T-helper 2 cell (primary cell): ENCODE measurements at regions not wholly inside any gene's neighbourhood (a gene's known extent, or its start where the extent isn't known, plus 50 kb on each side); places are given as distances from the start of the nearest gene placed in this dataset.
A peak's percentile ranks its signal among the peaks of the same experiment; 100 is the strongest.
"Not testable (repeated sequence)": the region's sequence is repeated elsewhere in the genome, so short reads cannot be mapped to it uniquely, and the experiment has no call there.

ENCODE experiments used
- DNase-seq, 5 experiments: peaks; one replicate each; pipeline versions ENCODE4 v3.0.0 to v3.0.0-alpha.2; 2012 to 2022

DNA sequence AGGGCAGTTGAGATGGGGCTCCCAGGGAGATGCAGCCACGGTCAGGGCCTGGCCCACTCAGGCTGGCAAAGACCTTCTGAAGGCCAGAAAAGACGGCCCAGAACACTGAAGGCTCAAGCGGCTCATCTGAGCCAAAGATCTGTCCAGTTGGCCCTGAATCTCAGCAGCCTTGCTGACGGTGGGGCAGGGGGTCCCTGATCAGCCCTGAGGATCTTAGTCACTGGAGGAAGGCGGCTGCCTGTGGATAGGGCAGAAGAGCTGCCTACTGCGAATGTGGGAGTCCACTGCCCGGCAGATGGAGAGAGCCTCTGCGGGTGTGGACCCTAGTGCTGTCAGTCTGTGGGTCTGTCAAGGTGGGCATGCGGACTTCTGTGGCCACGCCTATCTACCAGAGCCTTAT is 1738.2 kb downstream of the TP53TG3F start:
- DNase-seq: no peak

GRCh38 chr16:35198223-35199199 is 1739.1 kb downstream of the TP53TG3F start:
- no peak for DNase-seq

GRCh38 chr16:35200662-35201061 is 1741.2 kb downstream of the TP53TG3F start:
- DNase-seq: no peak

GRCh38 chr16:35201151-35201550 is 1741.7 kb downstream of the TP53TG3F start:
- DNase-seq: no peak

GRCh38 chr16:35203636-35204035 is 1744.2 kb downstream of the TP53TG3F start:
- no peak for DNase-seq

- DNase-seq: no peak
Measured at GRCh38 chr16:35207059-35207999, 1747.9 kb downstream of the TP53TG3F start.

DNA sequence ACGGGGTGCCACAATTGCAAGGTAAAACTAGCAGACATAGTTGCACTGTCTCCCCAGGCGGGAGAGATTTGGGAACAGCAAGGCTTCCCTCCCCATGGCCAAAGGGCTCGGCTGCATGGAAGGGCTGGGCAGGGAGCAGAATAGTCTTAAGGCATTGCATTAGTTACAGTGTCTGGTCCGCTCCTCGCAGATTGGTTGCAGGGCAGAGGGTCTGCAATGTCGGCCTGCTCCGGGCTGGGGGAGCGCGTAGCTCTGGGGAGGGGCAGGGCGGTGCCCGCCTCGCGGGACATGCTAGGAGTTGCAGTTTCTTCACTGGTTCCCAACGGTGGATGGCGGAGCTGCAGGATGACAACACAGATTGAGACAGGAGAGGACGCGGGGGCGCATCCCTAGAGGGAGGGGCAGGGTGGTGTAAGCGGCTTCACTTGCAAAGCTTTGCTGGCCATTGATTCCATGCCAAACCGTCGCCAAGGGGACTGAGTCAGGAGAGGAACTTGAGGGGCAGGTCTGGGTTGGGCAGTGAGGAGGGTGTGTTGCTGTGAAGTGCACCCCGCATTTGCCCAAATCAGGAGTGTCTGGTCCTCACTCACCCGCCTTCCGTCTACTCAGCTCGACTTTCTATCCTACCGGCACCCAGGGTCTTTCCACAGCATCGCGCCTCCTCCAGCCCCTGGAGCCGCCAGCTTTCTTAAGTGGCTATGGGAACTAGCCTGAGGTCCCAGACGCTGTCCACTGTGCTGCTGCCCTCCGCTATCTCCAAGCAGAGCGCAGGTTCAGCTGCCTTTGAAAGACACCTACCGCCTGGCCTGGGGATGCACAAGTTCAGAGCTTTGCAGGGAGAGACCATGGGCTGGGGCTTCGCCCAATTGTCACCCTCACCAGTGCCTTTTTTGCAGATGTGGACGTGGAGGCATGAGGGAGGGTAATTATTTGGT is 1748.9 kb downstream of the TP53TG3F start:
- DNase-seq: no peak

- DNase-seq: no peak
Measured at GRCh38 chr16:35210681-35211433, 1751.4 kb downstream of the TP53TG3F start.

DNA sequence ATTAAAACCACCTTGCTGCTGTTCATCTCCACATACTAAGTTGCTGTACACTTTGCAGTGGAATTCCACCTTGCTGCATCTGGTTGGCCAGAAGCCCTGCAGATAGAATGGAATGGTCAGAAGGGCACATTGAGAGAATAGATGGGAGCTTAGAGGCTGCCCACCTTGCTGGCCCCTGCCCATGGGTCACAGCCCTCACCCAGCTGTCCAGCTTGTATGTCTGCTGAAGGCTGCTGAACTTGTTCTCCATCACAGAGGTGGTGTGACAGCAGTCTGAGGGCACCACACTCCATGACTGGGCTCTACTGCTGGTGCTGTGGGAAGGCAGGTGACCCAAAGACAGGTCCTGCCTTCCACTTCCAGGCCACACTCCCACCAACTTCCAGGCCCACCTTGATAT is 1755.4 kb downstream of the TP53TG3F start:
- no peak for DNase-seq

DNA sequence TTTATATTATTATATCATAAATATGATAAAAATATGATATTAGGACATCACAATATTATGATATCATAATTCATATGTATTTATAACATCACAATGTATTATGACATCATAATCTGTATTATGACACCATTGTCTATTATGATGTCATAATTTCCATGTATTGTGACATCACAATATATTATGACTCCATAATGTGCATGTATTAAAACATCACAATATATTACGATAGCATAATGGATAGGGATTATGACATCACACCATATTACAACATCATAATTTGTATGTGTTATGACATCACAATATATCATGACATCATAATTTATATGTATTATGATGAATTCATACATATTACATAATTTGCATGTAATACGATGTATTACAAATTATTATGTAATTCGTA is 1755.9 kb downstream of the TP53TG3F start:
- no peak for DNase-seq

DNA sequence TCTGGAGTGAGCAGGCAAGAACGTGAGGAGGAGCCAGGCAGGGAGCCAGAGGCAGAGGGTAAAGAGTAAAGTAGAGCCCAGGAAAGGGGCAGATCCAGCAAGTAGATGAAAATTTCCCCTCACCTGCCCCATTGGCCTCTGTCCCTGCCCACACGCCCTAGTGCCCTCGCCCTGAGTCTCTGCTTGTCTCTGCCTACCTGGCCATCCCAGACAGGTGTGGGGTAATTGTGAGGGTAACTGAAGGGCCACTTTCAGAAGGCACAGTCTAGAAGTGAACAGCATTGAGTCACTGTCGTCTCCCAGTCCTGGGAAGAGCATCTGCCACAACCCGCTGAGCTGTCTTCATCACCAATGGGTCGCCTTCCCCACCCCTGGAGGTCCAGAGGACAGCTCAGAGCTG is 1756.8 kb downstream of the TP53TG3F start:
- DNase-seq: not testable (repeated sequence)

GRCh38 chr16:35221482-35222185 is 1762.2 kb downstream of the TP53TG3F start:
- no peak for DNase-seq

DNA sequence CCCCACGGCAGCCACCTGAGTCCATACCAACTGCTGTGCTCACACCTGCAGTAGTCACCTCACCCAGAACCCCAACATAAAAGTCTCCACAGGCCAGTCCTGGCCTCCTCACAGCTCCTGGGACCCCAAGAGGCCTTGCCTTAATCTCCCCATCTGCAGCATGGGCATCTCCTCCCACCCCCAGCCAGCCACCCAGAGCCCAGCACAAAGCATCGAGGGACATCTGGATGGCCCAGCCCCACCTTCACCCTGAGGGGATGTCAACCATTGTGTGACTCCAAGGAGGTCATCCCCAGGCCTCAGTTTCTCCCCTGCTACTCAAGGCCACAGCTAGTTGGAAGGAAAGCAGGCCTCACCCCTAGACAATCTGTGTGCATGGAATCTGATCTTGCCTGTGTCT is 1775.3 kb downstream of the TP53TG3F start:
- DNase-seq: no peak

- no peak for DNase-seq
Measured at GRCh38 chr16:35239561-35239960, 1780.1 kb downstream of the TP53TG3F start.

DNA sequence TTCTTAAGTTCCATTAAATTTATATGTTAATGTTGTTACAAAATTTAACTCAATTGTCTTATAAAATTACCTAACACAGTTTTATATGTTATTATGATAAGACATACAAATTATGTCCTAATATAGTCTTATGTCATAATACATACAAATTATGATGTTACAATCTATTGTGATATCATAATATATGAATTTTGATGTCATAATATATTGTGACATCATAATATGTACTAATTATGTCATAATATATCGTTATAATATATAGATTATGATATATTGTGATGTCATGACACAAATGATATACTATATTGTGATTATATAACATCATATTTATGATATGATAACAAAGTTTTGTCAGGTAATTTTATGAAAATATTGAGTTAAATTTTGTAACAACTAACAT is 1789.6 kb downstream of the TP53TG3F start:
- no peak for DNase-seq

- peak in 1 of 5 experiments; percentile 2 for DNase-seq
Measured at GRCh38 chr16:35252356-35252936, 1793.0 kb downstream of the TP53TG3F start.

GRCh38 chr16:35255186-35255803 is 1795.9 kb downstream of the TP53TG3F start:
- no peak for DNase-seq

GRCh38 chr16:35255816-35256215 is 1796.4 kb downstream of the TP53TG3F start:
- DNase-seq: no peak

DNA sequence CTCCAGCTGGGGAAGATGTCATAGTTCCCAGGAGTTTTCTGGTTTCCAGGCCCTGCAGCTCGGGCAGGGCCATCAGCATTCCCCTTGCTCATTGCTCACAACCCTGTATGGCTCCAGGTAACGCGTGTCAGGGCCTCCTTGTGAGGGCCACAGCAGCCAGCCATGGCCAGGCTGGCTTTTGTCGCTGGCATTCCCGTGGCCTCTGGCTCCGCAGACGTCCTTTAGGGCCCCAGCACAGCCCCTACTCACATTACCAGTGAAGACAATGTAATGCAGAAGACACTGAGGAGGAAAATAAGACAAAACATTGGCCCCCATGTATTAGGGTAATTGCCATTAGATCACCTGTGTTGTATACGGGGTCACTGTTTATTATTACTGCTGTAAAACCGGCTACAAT is 1799.0 kb downstream of the TP53TG3F start:
- DNase-seq: no peak

DNA sequence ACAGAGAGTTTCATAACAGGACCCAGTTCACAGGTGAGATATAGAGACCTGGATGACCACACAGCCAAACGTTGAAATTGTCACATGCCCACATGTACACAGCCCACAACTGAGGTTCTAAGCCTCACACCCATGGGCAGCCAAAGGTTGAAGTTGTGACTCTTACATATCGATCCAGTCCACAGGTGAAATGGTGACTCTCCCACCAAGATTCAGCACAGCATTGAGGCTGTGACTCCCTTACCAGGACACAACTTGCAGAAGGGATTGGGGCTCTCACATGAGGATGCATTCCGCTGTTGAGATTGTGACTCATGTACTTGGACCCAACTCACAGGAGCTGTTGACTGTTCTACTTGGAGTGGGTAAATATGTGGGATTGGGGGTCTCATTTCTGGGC is 1836.4 kb downstream of the TP53TG3F start:
- DNase-seq: no peak
